Fibroblast of skin of right biceps (primary cell): ENCODE measurements at regions not wholly inside any gene's neighbourhood (a gene's known extent, or its start where the extent isn't known, plus 50 kb on each side); places are given as distances from the start of the nearest gene placed in this dataset.

Experiments used
- DNase-seq: peaks from one replicate; pipeline ENCODE4 v3.0.0-alpha.2; 2013

DNA sequence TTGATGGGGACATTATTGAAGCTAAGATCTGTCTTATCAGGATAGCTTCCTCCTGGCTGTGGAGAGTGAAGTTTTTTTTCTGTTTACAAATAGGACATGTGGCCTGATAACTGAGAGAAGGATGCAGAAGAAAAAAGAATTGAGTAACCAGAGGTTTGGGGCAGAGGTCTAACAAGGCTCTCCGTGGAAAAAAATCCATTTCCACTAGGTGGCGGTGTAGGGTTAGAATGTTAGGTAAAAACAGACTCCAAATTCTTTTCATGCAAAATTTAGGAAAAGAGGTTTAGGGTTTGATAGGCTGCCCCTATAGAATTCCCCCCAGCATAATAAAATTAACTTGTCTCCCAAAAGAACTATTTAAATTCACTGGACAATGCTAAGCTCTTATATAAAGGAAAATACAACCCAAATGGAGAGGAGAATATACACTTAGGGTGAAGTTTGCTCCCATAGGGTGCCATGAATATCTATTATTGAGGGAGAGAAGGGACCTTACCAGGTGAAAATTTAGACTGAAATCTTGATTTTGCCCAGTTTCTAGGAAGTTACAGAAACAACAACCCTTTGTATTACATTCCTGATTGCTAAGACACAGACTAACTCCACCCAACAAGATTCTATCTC is 1560.4 kb downstream of the OTOL1 start:
- peak; percentile 38 for DNase-seq

- DNase-seq, result no peak
These were observed 1561.6 kb downstream of the OTOL1 start for GRCh38 chr3:163058031-163058854.

- DNase-seq, result peak; percentile 40
These were observed 1575.1 kb downstream of the OTOL1 start for GRCh38 chr3:163071713-163072112.
